Nephron progenitor cell (in vitro differentiated cells): ENCODE measurements at regions not wholly inside any gene's neighbourhood (a gene's known extent, or its start where the extent isn't known, plus 50 kb on each side); places are given as distances from the start of the nearest gene placed in this dataset.

Experiments used
- DNase-seq: peaks from one replicate; pipeline ENCODE4 v3.0.0; 2021
- H3K27ac Mint-ChIP-seq: 2 replicates; pipeline ENCODE4 v1.8.0; 2021; ENCODE audit warnings: mild to moderate bottlenecking, moderate library complexity, mixed read lengths
- H3K27me3 Mint-ChIP-seq: 2 replicates; pipeline ENCODE4 v1.8.0; 2021; ENCODE audit warnings: mild to moderate bottlenecking, low read depth, mixed read lengths; ENCODE audit not compliant: poor library complexity
- H3K36me3 Mint-ChIP-seq: 2 replicates; pipeline ENCODE4 v1.8.0; 2021; ENCODE audit warnings: low read depth, mixed read lengths
- H3K4me1 Mint-ChIP-seq: 2 replicates; pipeline ENCODE4 v1.8.0; 2021; ENCODE audit warnings: mixed read lengths
- H3K4me3 Mint-ChIP-seq: 2 replicates; pipeline ENCODE4 v1.8.0; 2021; ENCODE audit warnings: mild to moderate bottlenecking, moderate library complexity, mixed read lengths
- H3K9me3 Mint-ChIP-seq: 2 replicates; pipeline ENCODE4 v1.8.0; 2021; ENCODE audit warnings: mild to moderate bottlenecking, moderate library complexity, mixed read lengths
- CTCF ChIP-seq: fragments of 200-600 bp; sonication (generic); IDR thresholded peaks from 2 replicates; pipeline ENCODE4 v1.5.0; 2021; ENCODE audit warnings: antibody characterized with exemption

GRCh38 chr3:18135060-18135814, 289.9 kb downstream of the SATB1 start:
- Mint-ChIP-seq H3K9me3 (no peaks in the 10 kb centered on the region), H3K36me3 (peaks cover 5% of the 10 kb centered on the region), H3K27me3 (no peaks in the 10 kb centered on the region), H3K27ac (peak overlapping the region; percentile 56), H3K4me3 (no peak overlapping the region), H3K4me1 (peaks cover 31% of the 10 kb centered on the region)
- no peak for TF ChIP-seq CTCF
- no peak for DNase-seq

DNA sequence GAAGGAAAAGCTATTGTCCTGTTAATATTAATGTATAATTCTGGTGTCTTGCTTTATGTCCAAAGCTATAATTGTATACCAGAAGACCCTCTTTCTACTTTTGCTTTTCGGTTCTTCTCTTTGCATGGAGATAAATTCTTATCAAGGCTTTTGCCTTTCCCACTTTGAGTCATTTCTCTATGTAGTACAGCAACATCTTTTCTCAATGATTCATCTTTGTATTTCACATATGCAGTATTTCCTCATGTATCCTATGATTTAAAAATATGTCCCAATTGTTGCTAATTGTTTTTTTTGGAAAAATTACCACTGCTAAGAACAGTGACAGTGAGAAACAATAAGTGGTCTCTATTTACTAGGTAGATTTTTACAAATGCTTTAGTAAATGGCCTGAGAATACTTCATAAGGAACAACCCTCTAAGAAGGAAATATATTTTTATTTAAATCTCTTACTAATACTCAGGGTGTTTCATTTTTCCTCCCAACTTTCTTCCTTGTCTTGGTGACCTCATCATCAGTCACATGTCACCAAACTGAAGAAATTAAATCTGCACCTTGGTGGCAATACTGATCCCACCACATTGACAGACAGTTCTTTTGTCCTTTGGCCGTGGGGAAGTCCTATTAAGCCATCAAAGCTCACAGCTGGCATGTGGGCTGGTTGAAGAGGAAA, 290.6 kb downstream of the SATB1 start:
- no peak for DNase-seq
- Mint-ChIP-seq H3K9me3 (no peaks in the 10 kb centered on the region), H3K36me3 (peaks cover 5% of the 10 kb centered on the region), H3K27me3 (no peaks in the 10 kb centered on the region), H3K4me1 (peaks cover 24% of the 10 kb centered on the region), H3K27ac (peak overlapping the region; percentile 11), H3K4me3 (no peak overlapping the region)
- TF ChIP-seq CTCF = no peak

DNA sequence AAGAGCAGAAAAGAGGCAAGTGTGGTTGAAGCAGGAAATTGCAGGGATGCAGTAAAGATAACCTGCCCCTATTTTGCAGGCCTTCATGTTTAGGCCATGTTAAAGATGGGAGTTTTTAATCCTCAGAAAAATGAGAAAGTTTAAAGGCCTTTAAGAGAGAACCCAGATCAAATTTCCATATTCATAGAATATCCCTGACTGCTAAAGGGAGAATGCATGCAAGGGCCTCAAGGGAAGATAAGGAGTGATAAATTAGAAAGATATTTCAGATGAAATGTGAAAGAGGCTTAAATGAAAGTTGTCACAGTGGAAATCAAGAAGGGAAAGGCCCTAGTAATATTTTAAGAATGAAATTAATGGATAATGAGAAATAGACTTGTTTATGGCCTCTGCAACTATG, 292.1 kb downstream of the SATB1 start:
- no peak for DNase-seq
- Mint-ChIP-seq H3K27me3 (no peaks in the 10 kb centered on the region), H3K4me1 (peaks cover 23% of the 10 kb centered on the region), H3K27ac (peak overlapping the region; percentile 8), H3K36me3 (peaks cover 5% of the 10 kb centered on the region), H3K4me3 (no peak overlapping the region), H3K9me3 (no peaks in the 10 kb centered on the region)
- no peak for TF ChIP-seq CTCF

- no peak for DNase-seq
- Mint-ChIP-seq H3K27ac (no peak overlapping the region), H3K4me1 (peaks cover under 1% of the 10 kb centered on the region), H3K36me3 (peaks cover 1% of the 10 kb centered on the region), H3K27me3 (peaks cover 10% of the 10 kb centered on the region), H3K9me3 (peaks cover under 1% of the 10 kb centered on the region), H3K4me3 (no peak overlapping the region)
- TF ChIP-seq CTCF = no peak
Observed at GRCh38 chr3:18127859-18128681, 297.1 kb downstream of the SATB1 start.

GRCh38 chr3:18127174-18127858, 297.8 kb downstream of the SATB1 start:
- Mint-ChIP-seq H3K27me3 (peaks cover 10% of the 10 kb centered on the region), H3K9me3 (peaks cover 6% of the 10 kb centered on the region), H3K36me3 (peaks cover 9% of the 10 kb centered on the region), H3K27ac (peak overlapping the region; percentile 20), H3K4me3 (no peak overlapping the region), H3K4me1 (no peaks in the 10 kb centered on the region)
- DNase-seq = no peak
- no peak for TF ChIP-seq CTCF
